ENCODE measurements at regions not wholly inside any gene's neighbourhood (a gene's known extent, or its start where the extent isn't known, plus 50 kb on each side); places are given as distances from the start of the nearest gene placed in this dataset.

DNA sequence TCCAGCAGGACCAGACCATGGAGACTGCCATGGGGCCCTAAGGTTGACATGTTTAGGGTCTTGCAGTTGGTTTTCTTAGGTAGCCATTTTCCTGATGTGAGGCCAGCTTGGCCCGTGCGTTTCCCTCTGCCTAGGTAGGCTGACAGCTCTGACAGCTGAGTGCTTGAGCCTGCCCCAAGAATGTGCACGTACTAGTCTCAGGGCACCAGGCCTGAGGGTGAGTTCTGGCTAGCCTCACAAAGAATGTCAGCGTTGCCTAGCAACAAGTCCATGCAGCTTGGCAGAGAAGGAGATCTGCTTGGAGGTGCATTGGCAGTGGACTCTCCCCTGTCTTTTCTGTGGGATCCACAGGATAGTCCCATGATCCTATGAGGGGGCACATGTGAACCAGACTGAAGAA lies 336.0 kb upstream of the TSPY4 start:
- DNase-seq (ENCODE audit: low spot score) (no peak), ATAC-seq (no peak)
- H3K27ac ChIP-seq (ENCODE audit: low read depth): no peak overlapping the region
- H3K79me2 ChIP-seq (replicated peaks; ENCODE audit: insufficient read depth): no peaks in the 10 kb centered on the region
- no peak overlapping the region for H3K27ac Mint-ChIP-seq
- H3K4me3 Mint-ChIP-seq: no peak overlapping the region
- H3K36me3 Mint-ChIP-seq (ENCODE audit: low read depth): peaks cover 7% of the 10 kb centered on the region; the same call in 1 of the 3 replicates
- peaks cover 90% of the 10 kb centered on the region for H3K9me3 Mint-ChIP-seq
- H3K4me2 ChIP-seq: no peak overlapping the region
- H3K27me3 Mint-ChIP-seq (ENCODE audit: insufficient read depth, low read depth, poor library complexity): peaks cover under 1% of the 10 kb centered on the region
- no peaks in the 10 kb centered on the region for H3K27me3 ChIP-seq (ENCODE audit: insufficient read depth)
- no peak overlapping the region for H3K4me3 ChIP-seq
- TF ChIP-seq, protein P1, sequence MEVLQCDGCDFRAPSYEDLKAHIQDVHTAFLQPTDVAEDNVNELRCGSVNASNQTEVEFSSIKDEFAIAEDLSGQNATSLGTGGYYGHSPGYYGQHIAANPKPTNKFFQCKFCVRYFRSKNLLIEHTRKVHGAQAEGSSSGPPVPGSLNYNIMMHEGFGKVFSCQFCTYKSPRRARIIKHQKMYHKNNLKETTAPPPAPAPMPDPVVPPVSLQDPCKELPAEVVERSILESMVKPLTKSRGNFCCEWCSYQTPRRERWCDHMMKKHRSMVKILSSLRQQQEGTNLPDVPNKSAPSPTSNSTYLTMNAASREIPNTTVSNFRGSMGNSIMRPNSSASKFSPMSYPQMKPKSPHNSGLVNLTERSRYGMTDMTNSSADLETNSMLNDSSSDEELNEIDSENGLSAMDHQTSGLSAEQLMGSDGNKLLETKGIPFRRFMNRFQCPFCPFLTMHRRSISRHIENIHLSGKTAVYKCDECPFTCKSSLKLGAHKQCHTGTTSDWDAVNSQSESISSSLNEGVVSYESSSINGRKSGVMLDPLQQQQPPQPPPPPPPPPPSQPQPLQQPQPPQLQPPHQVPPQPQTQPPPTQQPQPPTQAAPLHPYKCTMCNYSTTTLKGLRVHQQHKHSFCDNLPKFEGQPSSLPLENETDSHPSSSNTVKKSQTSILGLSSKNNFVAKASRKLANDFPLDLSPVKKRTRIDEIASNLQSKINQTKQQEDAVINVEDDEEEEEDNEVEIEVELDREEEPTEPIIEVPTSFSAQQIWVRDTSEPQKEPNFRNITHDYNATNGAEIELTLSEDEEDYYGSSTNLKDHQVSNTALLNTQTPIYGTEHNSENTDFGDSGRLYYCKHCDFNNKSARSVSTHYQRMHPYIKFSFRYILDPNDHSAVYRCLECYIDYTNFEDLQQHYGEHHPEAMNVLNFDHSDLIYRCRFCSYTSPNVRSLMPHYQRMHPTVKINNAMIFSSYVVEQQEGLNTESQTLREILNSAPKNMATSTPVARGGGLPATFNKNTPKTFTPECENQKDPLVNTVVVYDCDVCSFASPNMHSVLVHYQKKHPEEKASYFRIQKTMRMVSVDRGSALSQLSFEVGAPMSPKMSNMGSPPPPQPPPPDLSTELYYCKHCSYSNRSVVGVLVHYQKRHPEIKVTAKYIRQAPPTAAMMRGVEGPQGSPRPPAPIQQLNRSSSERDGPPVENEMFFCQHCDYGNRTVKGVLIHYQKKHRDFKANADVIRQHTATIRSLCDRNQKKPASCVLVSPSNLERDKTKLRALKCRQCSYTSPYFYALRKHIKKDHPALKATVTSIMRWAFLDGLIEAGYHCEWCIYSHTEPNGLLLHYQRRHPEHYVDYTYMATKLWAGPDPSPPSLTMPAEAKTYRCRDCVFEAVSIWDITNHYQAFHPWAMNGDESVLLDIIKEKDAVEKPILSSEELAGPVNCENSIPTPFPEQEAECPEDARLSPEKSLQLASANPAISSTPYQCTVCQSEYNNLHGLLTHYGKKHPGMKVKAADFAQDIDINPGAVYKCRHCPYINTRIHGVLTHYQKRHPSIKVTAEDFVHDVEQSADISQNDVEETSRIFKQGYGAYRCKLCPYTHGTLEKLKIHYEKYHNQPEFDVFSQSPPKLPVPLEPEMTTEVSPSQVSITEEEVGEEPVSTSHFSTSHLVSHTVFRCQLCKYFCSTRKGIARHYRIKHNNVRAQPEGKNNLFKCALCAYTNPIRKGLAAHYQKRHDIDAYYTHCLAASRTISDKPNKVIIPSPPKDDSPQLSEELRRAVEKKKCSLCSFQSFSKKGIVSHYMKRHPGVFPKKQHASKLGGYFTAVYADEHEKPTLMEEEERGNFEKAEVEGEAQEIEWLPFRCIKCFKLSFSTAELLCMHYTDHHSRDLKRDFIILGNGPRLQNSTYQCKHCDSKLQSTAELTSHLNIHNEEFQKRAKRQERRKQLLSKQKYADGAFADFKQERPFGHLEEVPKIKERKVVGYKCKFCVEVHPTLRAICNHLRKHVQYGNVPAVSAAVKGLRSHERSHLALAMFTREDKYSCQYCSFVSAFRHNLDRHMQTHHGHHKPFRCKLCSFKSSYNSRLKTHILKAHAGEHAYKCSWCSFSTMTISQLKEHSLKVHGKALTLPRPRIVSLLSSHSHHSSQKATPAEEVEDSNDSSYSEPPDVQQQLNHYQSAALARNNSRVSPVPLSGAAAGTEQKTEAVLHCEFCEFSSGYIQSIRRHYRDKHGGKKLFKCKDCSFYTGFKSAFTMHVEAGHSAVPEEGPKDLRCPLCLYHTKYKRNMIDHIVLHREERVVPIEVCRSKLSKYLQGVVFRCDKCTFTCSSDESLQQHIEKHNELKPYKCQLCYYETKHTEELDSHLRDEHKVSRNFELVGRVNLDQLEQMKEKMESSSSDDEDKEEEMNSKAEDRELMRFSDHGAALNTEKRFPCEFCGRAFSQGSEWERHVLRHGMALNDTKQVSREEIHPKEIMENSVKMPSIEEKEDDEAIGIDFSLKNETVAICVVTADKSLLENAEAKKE (CRISPR knock-in tag; IDR thresholded peaks at IDR 0.05): no peak
- TF ChIP-seq ZNF114 (CRISPR knock-in tag; IDR thresholded peaks at IDR 0.05): no peak
- no peak for TF ChIP-seq CREB1 (CRISPR knock-in tag; IDR thresholded peaks at IDR 0.05; ENCODE audit: low read depth)
- TF ChIP-seq, protein P2, sequence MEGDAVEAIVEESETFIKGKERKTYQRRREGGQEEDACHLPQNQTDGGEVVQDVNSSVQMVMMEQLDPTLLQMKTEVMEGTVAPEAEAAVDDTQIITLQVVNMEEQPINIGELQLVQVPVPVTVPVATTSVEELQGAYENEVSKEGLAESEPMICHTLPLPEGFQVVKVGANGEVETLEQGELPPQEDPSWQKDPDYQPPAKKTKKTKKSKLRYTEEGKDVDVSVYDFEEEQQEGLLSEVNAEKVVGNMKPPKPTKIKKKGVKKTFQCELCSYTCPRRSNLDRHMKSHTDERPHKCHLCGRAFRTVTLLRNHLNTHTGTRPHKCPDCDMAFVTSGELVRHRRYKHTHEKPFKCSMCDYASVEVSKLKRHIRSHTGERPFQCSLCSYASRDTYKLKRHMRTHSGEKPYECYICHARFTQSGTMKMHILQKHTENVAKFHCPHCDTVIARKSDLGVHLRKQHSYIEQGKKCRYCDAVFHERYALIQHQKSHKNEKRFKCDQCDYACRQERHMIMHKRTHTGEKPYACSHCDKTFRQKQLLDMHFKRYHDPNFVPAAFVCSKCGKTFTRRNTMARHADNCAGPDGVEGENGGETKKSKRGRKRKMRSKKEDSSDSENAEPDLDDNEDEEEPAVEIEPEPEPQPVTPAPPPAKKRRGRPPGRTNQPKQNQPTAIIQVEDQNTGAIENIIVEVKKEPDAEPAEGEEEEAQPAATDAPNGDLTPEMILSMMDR (conservative IDR thresholded peaks at IDR 0.05; ENCODE audit: low read depth in 2 of 2): no peak
- TF ChIP-seq, protein P3, sequence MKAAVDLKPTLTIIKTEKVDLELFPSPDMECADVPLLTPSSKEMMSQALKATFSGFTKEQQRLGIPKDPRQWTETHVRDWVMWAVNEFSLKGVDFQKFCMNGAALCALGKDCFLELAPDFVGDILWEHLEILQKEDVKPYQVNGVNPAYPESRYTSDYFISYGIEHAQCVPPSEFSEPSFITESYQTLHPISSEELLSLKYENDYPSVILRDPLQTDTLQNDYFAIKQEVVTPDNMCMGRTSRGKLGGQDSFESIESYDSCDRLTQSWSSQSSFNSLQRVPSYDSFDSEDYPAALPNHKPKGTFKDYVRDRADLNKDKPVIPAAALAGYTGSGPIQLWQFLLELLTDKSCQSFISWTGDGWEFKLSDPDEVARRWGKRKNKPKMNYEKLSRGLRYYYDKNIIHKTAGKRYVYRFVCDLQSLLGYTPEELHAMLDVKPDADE (IDR thresholded peaks at IDR 0.05): no peak
- no peak for TF ChIP-seq POLR2AphosphoS5 (IDR thresholded peaks at IDR 0.05; ENCODE audit: low read depth)
- TF ChIP-seq EZH2 (IDR thresholded peaks at IDR 0.05; ENCODE audit: low read depth, unreplicated experiment): no peak
- no peaks in the 10 kb centered on the region for H3F3A ChIP-seq (replicated peaks; ENCODE audit: low read depth)
- H3K4me1 Mint-ChIP-seq: no peaks in the 10 kb centered on the region
- no peak overlapping the region for H2AFZ ChIP-seq
- no peaks in the 10 kb centered on the region for H3K9me2 ChIP-seq (ENCODE audit: insufficient read depth)
- H3K36me3 ChIP-seq (ENCODE audit: insufficient read depth): no peaks in the 10 kb centered on the region
- H4K20me1 ChIP-seq (replicated peaks; ENCODE audit: insufficient read depth): no peaks in the 10 kb centered on the region
- H3K4me1 ChIP-seq (ENCODE audit: insufficient read depth): no peaks in the 10 kb centered on the region

Data from GM23338 (cell line).